H4 (cell line): ENCODE measurements at regions not wholly inside any gene's neighbourhood (a gene's known extent, or its start where the extent isn't known, plus 50 kb on each side); places are given as distances from the start of the nearest gene placed in this dataset.

Experiments
- DNase-seq: peaks from one replicate; pipeline ENCODE4 v3.0.0-alpha.2; 2015; ENCODE audit warnings: low spot score

GRCh38 chr3:41037651-41038334, 161.5 kb upstream of the CTNNB1 start:
- DNase-seq = no peak

DNA sequence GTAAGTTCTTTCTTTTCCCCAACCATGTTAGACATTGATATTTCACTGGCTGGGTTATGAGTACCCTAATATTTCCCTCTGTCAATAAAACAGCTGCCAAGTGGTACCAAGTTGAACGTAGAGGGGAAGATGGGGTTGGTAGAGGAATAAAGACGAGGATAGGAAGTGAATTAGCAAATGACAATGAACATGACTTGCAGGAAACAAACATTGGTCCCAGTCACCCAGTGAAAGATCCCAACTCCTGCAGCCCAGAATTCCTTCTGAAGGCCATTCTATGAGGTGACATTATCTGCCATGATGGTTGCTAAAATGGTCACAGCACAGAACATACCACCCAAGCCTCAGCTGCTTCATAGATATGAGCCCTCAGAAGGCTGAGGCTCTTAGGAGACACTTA, 159.0 kb upstream of the CTNNB1 start:
- DNase-seq = no peak

DNA sequence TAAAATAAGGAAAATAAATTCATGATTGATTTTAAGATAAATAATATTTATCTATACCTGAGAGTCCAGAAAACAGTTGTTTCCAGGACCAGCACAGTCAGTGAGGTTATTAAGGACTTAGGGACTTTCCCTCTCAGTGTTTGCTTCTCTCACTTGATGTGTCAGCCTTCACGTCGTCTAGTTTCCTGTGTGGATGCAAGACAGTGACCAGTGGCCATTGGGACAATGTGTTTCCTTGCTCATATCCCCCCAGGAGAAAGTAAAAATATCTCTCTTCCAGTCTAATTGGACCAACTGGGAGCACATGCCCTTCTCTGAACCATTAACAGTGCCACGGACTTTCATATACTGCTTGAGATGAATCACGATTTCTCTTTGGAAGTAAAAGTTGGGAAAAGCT, 157.8 kb upstream of the CTNNB1 start:
- no peak for DNase-seq

DNA sequence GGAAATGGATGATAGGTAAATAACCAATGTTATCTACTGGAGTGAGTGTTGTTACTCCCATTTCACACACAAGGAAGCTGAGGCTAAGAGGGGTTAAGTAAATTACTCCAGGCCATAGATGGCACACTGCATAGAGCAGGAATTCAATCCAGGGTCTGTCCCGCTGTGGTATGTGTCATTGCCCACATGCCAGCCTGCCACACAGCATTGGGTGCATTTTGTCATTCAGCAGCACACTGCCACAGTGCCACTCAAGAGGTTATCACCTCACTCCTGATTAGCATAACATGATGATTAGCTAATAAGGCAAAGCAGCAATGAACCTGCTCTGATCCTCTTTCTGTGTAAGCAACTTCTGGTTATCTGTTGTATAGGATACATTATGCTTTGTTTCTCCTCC, 157.4 kb upstream of the CTNNB1 start:
- no peak for DNase-seq

DNA sequence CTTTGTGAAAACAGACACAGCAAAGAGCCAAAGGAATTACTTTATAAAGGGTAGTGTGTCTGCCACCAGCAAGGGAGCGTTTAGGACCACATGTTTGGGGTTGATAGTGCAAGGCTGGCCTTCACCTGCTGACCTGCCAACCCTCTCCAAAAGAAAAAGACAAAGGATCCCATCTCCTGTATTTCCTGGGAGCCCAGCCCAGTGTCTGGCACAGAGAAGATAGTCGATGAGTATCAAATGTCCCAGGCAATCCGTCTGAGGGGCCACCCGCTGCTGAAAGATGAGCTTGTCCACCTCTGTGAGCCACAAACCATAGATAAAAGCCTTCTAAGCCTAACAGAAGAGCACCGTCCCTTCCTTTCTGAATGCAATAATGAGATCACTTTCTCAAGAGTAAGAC, 154.8 kb upstream of the CTNNB1 start:
- DNase-seq = no peak

DNA sequence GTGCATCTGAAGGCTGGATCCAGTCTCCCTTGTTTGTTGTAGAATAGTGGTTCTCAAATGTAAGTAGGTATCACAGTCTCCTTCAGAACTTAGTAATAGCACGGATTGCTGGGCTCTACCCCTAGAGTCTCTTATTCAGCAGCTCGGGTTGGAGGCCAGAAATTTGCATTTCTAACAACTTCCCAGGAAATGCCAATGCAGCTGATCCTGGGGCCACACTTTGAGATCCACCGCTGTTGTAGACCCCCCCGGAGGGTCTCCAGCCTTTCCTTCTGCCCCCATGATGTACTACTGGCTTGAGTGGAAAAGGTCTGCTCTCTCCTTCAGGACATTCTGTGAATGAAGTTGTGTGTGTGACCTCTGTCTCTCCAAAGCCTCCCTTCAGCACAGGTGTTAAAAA, 153.8 kb upstream of the CTNNB1 start:
- no peak for DNase-seq

DNA sequence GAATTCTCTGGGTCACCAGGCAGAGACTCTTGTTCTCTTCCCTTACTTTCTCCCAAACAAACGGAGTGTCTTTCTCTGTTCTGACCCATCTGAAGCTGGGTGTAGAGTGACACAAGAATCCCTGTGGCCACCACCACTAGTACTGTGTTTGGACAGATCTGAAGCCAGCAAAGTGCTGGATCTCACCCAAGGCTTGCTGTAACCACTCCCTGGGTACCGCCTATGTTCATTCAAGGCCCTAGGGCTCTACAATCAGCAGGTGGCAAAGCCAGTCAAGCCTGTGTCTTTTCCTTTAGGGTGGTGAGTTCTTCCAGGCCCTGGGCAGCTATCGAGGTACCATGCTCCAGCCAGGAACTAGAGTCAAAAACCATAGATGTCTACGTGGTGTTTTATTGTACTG, 149.2 kb upstream of the CTNNB1 start:
- no peak for DNase-seq

GRCh38 chr3:41053220-41053619, 146.1 kb upstream of the CTNNB1 start:
- DNase-seq = no peak

DNA sequence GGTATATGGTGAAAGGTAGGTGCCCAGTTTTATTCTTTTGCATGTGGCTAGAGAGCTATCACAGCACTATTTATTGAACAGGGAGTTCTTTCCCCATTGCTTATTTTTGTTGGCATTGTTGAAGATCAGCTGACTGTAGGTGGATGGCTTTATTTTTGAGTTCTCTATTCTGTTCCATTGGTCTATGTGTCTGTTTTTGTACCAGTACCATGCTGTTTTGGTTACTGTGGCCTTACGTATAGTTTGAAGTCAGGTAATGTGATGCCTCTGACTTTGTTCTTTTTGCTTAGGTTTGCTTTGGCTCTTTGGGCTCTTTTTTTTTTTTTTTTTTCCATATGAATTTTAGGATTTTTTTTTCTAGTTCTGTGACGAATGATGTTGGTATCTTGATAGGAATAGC, 139.2 kb upstream of the CTNNB1 start:
- DNase-seq = no peak

GRCh38 chr3:41064070-41064469, 135.2 kb upstream of the CTNNB1 start:
- DNase-seq = no peak

DNA sequence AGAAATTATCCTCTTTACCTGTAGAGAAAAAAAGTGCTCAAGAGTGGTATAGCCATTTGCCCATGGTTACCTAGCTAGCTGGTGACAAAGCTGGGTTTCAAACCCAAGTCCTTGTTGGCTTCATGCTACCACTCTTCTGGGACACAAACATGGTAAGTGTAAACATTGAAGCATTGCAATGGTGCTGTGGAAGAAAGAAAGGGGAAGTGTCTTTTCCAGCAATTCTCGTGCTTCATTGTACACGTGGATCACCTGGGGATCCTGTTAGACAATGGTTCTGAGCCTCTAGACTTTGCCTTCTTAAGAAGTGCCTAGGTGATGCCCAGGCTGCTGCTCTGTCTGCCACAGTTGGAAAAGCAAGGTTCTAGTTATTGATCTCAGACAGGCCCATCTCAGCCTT, 134.8 kb upstream of the CTNNB1 start:
- DNase-seq = no peak

DNA sequence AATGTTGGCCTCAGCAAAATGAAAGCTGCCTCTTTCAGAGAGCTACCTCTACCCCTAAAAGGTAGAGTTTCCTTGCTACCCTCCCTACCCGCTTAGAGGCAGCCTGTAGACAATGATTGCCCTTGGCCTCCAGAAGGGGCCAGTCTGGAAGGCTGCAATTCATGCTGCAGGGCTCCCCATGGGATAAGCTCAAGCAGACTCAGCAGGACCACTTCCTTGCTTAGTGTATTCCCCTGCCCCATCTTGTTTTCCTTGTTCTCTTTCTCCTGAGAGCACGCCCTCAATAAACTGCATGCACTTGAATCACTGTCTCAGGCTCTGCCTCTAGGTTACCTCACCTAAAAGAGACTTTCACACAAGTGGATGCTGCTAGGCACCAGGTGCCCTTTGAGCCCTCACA, 134.0 kb upstream of the CTNNB1 start:
- DNase-seq = no peak

GRCh38 chr3:41073190-41073589, 126.1 kb upstream of the CTNNB1 start:
- DNase-seq = no peak

DNA sequence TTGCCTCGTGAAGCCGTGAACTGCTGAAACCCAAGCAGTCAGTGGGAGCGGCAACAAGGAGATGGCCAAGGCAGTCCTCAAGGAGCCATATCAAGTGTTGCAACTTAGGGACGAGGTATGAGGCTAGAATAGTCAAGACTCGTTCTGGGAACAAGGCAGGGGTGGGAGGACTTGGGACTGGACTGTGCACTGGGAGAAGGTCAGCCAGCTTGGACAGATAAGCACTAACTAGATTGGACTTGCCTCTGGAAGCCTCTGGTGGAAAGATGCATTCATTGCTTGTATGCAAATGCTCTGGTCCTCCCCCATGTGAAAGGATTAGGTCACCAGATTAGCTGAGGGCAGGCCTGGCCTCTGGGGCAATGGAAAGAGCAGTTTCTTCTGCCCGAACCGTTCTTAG, 123.3 kb upstream of the CTNNB1 start:
- no peak for DNase-seq

- no peak for DNase-seq
Measured at GRCh38 chr3:41076399-41076798, 122.9 kb upstream of the CTNNB1 start.

DNA sequence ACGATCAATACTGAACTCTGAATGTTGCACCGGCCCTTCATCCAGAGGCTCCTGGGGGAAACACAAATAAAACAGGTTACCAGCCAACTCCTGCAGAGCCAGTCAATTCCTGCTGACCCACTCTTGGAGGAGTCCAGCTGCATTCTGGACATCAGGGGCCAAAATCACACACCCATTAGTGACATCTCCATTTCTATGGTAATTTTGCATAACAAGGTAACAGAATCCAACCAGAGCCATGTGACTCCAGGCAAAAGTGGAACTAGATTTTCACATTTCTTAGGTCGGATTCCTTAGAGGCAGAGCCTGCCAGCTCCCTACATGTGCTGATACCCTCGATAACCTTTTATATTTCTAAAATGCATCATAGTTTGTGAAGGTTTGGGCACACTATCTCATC, 119.2 kb upstream of the CTNNB1 start:
- no peak for DNase-seq

GRCh38 chr3:41088882-41089281, 110.4 kb upstream of the CTNNB1 start:
- no peak for DNase-seq

DNA sequence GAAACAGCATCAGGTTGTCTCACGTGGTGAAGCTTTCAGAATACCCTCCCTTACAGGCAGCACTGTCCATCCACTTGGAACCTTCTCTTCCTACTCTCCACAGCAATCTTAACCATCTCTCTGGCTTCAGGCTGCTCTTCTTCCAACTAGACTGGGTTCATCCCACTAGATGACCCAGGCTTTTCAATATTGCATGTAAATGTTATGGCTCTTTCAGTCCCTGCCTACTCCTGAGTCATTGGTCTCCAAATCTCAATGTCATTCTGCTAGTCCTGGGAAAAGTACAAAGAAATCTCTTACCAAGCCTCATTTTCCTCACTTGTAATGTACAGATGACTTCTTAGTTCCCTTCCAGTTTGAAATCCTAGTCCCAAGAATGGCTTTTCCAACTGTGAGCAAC, 109.7 kb upstream of the CTNNB1 start:
- no peak for DNase-seq

DNA sequence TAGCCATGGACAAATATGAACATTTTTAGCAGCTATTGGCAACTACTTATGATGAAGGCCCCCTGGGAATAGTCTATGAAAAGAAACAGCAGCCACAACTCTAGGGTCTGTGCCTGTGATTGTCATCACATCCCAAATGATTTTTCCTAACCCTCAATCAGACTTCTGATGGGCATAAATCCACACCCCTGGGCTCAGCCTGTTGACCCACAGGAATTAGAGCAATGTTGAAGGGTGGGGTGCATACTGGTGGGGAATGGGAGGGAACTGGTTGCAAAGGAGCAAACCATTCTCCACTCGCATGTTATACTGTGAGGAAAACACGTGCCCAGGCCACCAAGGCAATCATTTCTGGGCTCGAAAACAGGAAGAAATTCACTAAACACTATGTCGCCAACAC, 106.5 kb upstream of the CTNNB1 start:
- DNase-seq = no peak

DNA sequence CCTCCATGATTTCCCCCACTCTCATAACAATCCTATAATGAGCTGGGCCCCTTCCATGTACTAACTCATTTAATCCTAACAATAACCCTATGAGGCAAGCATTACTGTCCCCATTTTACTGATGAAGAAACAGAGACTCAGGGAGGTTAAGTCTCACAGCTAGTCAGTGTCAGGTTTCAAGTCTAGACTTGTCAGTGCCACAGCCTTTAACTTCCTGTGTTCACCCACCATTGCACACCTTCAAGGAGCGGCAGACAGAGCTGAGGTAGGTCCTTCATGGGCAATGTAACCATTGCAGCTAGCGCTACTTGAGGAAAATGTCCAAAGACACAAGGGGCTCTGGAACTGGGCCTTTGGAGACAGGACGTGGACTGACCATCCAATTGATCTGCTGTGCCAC, 105.8 kb upstream of the CTNNB1 start:
- DNase-seq = no peak

DNA sequence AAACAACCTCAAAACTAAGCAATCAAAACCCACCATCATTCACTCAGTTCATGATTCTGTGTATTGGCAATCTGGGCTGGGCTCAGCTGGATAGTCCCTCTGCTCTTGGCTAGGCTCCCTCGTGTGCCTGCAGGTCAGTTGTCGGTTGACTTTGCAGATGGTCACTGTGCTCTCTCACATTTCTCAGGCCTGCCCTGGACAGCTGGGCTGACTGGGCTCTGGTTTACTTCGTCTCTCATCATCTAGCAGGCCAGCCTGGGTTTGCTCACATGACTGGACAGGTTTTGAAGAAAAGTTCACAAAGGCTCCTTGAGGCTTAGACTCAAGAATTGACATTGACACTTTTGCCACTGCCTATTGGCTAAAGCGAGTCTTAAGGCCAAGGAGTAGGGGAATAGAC, 105.0 kb upstream of the CTNNB1 start:
- DNase-seq = no peak

DNA sequence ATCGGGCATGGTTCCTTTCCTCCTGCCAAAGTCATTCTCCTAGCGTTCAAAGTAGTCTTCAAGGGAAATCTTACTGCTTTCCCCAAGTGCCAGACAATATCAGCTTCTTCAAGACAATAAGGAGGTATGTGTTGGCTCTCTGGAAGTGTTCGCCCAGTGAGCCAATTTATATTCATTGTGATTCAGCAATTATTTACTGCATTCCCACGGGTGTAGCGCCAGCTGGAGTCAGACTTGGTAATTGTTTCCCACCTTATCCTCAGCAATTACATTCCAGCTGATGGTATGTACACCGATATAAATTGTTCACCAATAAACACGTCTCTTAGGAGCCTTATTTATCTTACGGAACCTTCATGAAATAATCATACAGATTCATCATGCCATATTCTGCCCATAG, 103.6 kb upstream of the CTNNB1 start:
- no peak for DNase-seq

DNA sequence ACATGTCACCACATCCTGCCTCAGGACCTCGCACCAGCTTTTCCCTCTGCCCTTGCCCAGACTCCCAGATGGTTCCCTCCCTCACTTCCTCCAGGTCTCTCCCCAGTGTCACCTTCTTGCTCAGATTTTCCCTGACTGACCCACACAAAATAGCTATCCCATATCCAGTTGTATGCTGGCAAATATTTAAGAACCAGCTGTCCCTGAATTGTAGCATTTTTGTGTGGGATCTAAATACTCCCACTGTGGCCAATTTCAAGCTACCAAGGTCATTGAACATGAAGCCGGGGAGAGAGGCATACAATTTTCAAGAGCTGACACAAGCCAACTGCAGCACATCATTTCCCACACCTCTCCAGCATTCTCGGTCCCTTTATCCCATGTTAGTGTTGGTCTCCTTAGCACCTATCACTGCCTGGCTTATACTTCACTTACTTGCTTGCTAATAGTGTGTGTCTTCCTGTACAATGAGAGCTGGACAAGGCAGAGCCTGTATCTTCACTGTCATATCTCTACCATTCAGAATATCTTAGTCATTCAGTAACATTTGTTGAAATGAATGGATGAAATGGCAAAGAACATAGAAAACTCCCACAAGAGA, 101.3 kb upstream of the CTNNB1 start:
- DNase-seq = no peak

GRCh38 chr3:41101231-41101630, 98.1 kb upstream of the CTNNB1 start:
- no peak for DNase-seq
